GM12878 (cell line): ENCODE measurements at regions not wholly inside any gene's neighbourhood (a gene's known extent, or its start where the extent isn't known, plus 50 kb on each side); places are given as distances from the start of the nearest gene placed in this dataset.

ENCODE experiments used
- BCL11A ChIP-seq: IDR thresholded peaks from 2 replicates; pipeline ENCODE4 v1.6.1; 2011; ENCODE audit warnings: low read depth, low read length
- BHLHE40 ChIP-seq, 2 experiments: fragments of 450-650 bp in 1 of 2; IDR thresholded peaks; 2 replicates each; pipeline ENCODE4 v1.6.1; 2011 to 2017; ENCODE audit warnings: low read depth in 2 of 2, borderline replicate concordance in 1 of 2, improper control_type of control experiment in 1 of 2, low read length in 1 of 2, mild to moderate bottlenecking in 1 of 2
- POLR2A ChIP-seq: IDR thresholded peaks from 2 replicates; pipeline ENCODE4 v1.6.1; 2011; ENCODE audit warnings: low read depth, mild to moderate bottlenecking, low read length
- RAD21 ChIP-seq: IDR thresholded peaks from 2 replicates; pipeline ENCODE4 v1.6.1; 2011; ENCODE audit warnings: mild to moderate bottlenecking, low read depth, low read length, moderate library complexity; ENCODE audit not compliant: insufficient read depth
- ZNF274 ChIP-seq: IDR thresholded peaks from one replicate; pipeline ENCODE4 v1.8.0; 2011; ENCODE audit not compliant: insufficient read length, insufficient read depth
- ZZZ3 ChIP-seq: IDR thresholded peaks from 2 replicates; pipeline ENCODE4 v1.6.1; 2011; ENCODE audit warnings: low read depth; ENCODE audit not compliant: control insufficient read depth, insufficient read length
- TF ChIP-seq, protein P1 (sequence below): IDR thresholded peaks from 2 replicates; pipeline ENCODE4 v1.6.1; 2012; ENCODE audit warnings: improper control_type of control experiment, low read depth, low read length; ENCODE audit not compliant: insufficient replicate concordance

DNA sequence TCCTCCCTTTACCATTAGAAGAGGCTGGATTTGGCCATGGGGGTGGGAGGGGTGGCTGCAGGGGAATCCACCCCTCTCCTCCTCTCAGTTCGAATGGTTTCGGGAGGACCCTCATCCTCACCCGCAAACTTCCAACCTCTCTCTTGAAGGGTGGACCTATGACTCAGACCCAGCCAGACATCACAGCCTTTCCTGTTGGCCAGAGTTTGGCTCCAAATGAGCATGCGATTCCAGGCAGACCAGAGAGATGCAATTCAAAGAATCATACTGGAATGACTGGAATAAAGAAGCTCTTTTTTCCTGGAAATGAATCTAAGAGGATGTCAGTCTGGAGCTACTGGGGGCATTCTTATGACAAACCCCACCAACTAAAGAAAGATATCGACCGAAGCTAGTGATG, 516.7 kb upstream of the MDFIC2 start:
- TF ChIP-seq BHLHE40 (IDR thresholded peaks at IDR 0.05; ENCODE audit: borderline replicate concordance in 1 of 2, low read depth in 2 of 2, low read length in 1 of 2): no peak
- TF ChIP-seq, protein P1, sequence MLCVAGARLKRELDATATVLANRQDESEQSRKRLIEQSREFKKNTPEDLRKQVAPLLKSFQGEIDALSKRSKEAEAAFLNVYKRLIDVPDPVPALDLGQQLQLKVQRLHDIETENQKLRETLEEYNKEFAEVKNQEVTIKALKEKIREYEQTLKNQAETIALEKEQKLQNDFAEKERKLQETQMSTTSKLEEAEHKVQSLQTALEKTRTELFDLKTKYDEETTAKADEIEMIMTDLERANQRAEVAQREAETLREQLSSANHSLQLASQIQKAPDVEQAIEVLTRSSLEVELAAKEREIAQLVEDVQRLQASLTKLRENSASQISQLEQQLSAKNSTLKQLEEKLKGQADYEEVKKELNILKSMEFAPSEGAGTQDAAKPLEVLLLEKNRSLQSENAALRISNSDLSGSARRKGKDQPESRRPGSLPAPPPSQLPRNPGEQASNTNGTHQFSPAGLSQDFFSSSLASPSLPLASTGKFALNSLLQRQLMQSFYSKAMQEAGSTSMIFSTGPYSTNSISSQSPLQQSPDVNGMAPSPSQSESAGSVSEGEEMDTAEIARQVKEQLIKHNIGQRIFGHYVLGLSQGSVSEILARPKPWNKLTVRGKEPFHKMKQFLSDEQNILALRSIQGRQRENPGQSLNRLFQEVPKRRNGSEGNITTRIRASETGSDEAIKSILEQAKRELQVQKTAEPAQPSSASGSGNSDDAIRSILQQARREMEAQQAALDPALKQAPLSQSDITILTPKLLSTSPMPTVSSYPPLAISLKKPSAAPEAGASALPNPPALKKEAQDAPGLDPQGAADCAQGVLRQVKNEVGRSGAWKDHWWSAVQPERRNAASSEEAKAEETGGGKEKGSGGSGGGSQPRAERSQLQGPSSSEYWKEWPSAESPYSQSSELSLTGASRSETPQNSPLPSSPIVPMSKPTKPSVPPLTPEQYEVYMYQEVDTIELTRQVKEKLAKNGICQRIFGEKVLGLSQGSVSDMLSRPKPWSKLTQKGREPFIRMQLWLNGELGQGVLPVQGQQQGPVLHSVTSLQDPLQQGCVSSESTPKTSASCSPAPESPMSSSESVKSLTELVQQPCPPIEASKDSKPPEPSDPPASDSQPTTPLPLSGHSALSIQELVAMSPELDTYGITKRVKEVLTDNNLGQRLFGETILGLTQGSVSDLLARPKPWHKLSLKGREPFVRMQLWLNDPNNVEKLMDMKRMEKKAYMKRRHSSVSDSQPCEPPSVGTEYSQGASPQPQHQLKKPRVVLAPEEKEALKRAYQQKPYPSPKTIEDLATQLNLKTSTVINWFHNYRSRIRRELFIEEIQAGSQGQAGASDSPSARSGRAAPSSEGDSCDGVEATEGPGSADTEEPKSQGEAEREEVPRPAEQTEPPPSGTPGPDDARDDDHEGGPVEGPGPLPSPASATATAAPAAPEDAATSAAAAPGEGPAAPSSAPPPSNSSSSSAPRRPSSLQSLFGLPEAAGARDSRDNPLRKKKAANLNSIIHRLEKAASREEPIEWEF: no peak
- no peak for TF ChIP-seq POLR2A
- TF ChIP-seq BCL11A: no peak
- TF ChIP-seq ZZZ3: no peak
- TF ChIP-seq ZNF274: no peak
- TF ChIP-seq RAD21: no peak
